Naive thymus-derived CD4-positive, alpha-beta T cell (primary cell): ENCODE measurements at regions not wholly inside any gene's neighbourhood (a gene's known extent, or its start where the extent isn't known, plus 50 kb on each side); places are given as distances from the start of the nearest gene placed in this dataset.
A peak's percentile ranks its signal among the peaks of the same experiment; 100 is the strongest.
"Not testable (repeated sequence)": the region's sequence is repeated elsewhere in the genome, so short reads cannot be mapped to it uniquely, and the experiment has no call there.

ENCODE experiments used
- ATAC-seq: fragments of 150-1000 bp; cut with Tn5 transposase; 2 replicates; pipeline ENCODE4 v1.10.0; 2021; ENCODE audit warnings: mild to moderate bottlenecking, moderate library complexity
- CTCF ChIA-PET: fragments of 350-600 bp; sonication (Branson Sonifier 250); formaldehyde crosslinking; loops from one replicate; lab custom pipeline; 2021; ENCODE audit warnings: antibody characterized with exemption; lab: Charles Lee
- POLR2A ChIA-PET: fragments of 350-600 bp; sonication (Branson Sonifier 250); formaldehyde crosslinking; loops from one replicate; lab custom pipeline; 2021; ENCODE audit warnings: antibody characterized with exemption, inconsistent platforms; lab: Charles Lee
- DNase-seq, 9 donors: peaks; one replicate each; pipeline versions ENCODE4 v3.0.0 to v3.0.0-alpha.2; 2020 to 2022; ENCODE audit warnings: mixed read lengths in 1 of 9
- H3K27ac ChIP-seq: one replicate; pipeline ENCODE4 v1.7.0; 2013; ENCODE audit warnings: mild to moderate bottlenecking, low read depth, low read length, moderate library complexity
- H3K27me3 ChIP-seq, 2 donors: one replicate each; pipeline ENCODE4 v1.7.0; 2013; ENCODE audit warnings: low read length in 2 of 2, mild to moderate bottlenecking in 2 of 2, moderate library complexity in 2 of 2; ENCODE audit not compliant: control insufficient read depth in 2 of 2, insufficient read depth in 2 of 2
- H3K36me3 ChIP-seq, 3 experiments: 1 replicate in 2 of 3; 2 replicates in 1 of 3; pipeline ENCODE4 v1.7.0; 2013; ENCODE audit warnings: low read length in 3 of 3, mild to moderate bottlenecking in 3 of 3, moderate library complexity in 1 of 3; ENCODE audit not compliant: insufficient read depth in 3 of 3, control insufficient read depth in 2 of 3
- H3K4me1 ChIP-seq, 2 donors: one replicate each; pipeline ENCODE4 v1.7.0; 2013; ENCODE audit warnings: low read length in 2 of 2, mild to moderate bottlenecking in 2 of 2, moderate library complexity in 1 of 2; ENCODE audit not compliant: control insufficient read depth in 2 of 2, insufficient read depth in 2 of 2
- H3K4me3 ChIP-seq: 2 replicates; pipeline ENCODE4 v1.7.0; 2013; ENCODE audit warnings: mild to moderate bottlenecking, low read length
- H3K9me3 ChIP-seq, 3 experiments: 1 replicate in 2 of 3; 2 replicates in 1 of 3; pipeline ENCODE4 v1.7.0; 2013; ENCODE audit warnings: low read length in 3 of 3; ENCODE audit not compliant: control insufficient read depth in 2 of 3
- H3K27ac Mint-ChIP-seq, 9 donors: one replicate each; pipeline ENCODE4 v1.8.0; 2020 to 2022; ENCODE audit warnings: mixed read lengths in 9 of 9, mild to moderate bottlenecking in 8 of 9, moderate library complexity in 5 of 9, inconsistent platforms in 2 of 9
- H3K27me3 Mint-ChIP-seq, 5 donors: one replicate each; pipeline ENCODE4 v1.8.0; 2021 to 2022; ENCODE audit warnings: mixed read lengths in 5 of 5, mild to moderate bottlenecking in 1 of 5
- H3K36me3 Mint-ChIP-seq, 5 donors: one replicate each; pipeline ENCODE4 v1.8.0; 2020 to 2022; ENCODE audit warnings: mixed read lengths in 5 of 5, mild to moderate bottlenecking in 3 of 5, inconsistent platforms in 1 of 5
- H3K4me1 Mint-ChIP-seq, 7 donors: one replicate each; pipeline ENCODE4 v1.8.0; 2020 to 2022; ENCODE audit warnings: mixed read lengths in 7 of 7, mild to moderate bottlenecking in 3 of 7, inconsistent platforms in 1 of 7
- H3K4me3 Mint-ChIP-seq, 10 donors: one replicate each; pipeline ENCODE4 v1.8.0; 2020 to 2022; ENCODE audit warnings: mild to moderate bottlenecking in 10 of 10, mixed read lengths in 10 of 10, moderate library complexity in 6 of 10, inconsistent platforms in 2 of 10
- H3K9me3 Mint-ChIP-seq, 11 donors: one replicate each; pipeline ENCODE4 v1.8.0; 2020 to 2022; ENCODE audit warnings: mixed read lengths in 11 of 11, mild to moderate bottlenecking in 4 of 11, inconsistent platforms in 1 of 11, moderate library complexity in 1 of 11
- intact Hi-C, 2 donors: fragments of 100-400 bp; cut with micrococcal nuclease; formaldehyde crosslinking; loops; one replicate each; pipeline ENCODE4 v1.15.1; 2023

DNA sequence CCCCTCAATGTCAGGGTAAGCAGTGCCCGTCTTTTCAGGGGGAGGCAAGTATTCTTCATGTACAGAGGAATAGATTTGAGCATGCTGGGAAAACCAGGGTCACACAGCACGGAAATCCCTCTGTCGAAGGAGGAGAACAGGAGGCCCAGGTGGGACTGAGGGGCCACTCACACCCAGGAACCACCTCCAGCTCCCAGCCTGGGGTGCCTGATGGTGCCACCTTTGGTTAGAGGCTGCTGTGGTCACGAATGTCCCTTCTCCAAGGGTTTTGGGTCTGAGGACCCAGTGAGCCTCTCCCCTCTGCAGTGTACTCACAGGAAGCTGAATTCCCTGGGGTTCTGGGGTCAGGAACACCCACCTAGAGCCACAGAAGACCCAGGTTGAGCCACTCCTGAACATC is 197.3 kb downstream of the ANKRD30B start:
- no peak for DNase-seq
- Histone ChIP-seq H3K4me1 (no peaks in the 10 kb centered on the region), H3K27ac (no peak overlapping the region), H3K27me3 (no peaks in the 10 kb centered on the region), H3K4me3 (no peak overlapping the region), H3K9me3 (no peaks in the 10 kb centered on the region), H3K36me3 (no peaks in the 10 kb centered on the region)
- H3K4me3 Mint-ChIP-seq: no peak overlapping the region
- H3K36me3 Mint-ChIP-seq: no peaks in the 10 kb centered on the region
- H3K27ac Mint-ChIP-seq: no peak overlapping the region
- no peak for ATAC-seq
- peaks cover 0 to 2% (median 0%) of the 10 kb centered on the region in 7 donors for H3K4me1 Mint-ChIP-seq
- CTCF ChIA-PET: no interaction called here
- no peaks in the 10 kb centered on the region for H3K9me3 Mint-ChIP-seq
- no peaks in the 10 kb centered on the region for H3K27me3 Mint-ChIP-seq
- POLR2A ChIA-PET: no interaction called here
- intact Hi-C loops: no loop called here

DNA sequence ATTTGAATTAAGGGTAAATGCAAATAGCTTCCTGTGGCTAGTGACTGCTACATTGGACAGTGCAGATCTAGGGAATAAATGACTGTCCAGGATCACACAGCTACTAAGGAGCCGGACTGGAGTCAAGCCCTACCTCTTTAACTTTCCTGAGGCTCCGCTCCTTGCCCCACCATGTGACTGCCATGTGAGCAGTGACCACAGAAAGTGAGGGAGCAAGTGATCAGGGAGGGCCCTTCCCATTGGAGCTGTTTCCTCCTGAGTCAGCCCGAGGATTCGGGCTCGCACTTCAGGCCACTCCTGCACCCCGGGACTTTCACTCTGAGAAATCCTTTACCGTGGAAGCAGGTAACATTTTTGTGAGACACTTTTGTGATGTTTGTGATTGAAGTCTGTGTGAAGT is 198.0 kb downstream of the ANKRD30B start:
- Histone ChIP-seq H3K27me3 (no peaks in the 10 kb centered on the region), H3K4me1 (no peaks in the 10 kb centered on the region), H3K36me3 (no peaks in the 10 kb centered on the region), H3K9me3 (no peaks in the 10 kb centered on the region), H3K27ac (no peak overlapping the region), H3K4me3 (no peak overlapping the region)
- Mint-ChIP-seq H3K4me3 (no peak overlapping the region), H3K27me3 (no peaks in the 10 kb centered on the region), H3K27ac (no peak overlapping the region), H3K36me3 (no peaks in the 10 kb centered on the region), H3K9me3 (no peaks in the 10 kb centered on the region), H3K4me1 (peaks cover 0 to 2% (median 0%) of the 10 kb centered on the region in 7 donors)
- DNase-seq (no peak), ATAC-seq (no peak)
- intact Hi-C loops: no loop called here
- CTCF ChIA-PET: no interaction called here
- POLR2A ChIA-PET: no interaction called here

DNA sequence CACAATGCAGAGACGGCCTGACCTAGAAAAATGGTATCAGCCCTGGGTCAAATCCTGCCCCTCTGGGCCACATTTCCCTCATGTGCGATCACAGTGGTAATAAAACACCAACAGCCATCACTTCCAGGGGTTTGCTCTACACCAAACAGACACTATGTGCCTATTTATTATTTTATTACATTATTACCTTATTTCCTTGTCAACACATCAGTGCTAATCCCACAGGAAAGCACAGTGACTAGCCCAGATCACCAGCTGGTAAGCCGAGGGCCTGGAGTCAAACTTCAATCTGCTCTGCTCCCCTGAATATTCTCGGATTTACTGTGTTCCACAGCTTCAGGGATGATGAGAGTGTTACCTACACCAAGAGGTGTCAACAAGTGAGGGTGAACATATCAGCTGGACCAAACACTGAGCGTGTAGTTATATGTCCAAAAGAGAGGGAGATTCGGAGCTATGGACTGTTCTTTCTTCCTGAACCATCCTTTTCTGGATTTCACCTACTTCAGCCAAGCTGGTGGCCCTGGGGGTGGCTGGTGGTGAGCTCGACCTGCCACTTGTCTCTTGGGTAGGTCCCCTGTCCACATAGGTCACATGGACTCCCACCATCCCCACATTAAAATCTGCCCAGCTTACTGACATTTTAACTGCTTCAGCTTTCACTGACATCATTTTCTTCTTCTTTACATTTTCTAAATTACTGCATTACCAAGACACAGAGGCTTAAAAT is 198.9 kb downstream of the ANKRD30B start:
- H3K27me3 Mint-ChIP-seq, CTCF ChIA-PET, intact Hi-C loops, H3K4me3 ChIP-seq, H3K27ac ChIP-seq, H3K27ac Mint-ChIP-seq, ATAC-seq, H3K4me1 Mint-ChIP-seq, H3K9me3 ChIP-seq, H3K4me3 Mint-ChIP-seq, H3K36me3 Mint-ChIP-seq, H3K36me3 ChIP-seq, H3K4me1 ChIP-seq, H3K9me3 Mint-ChIP-seq, POLR2A ChIA-PET, DNase-seq, H3K27me3 ChIP-seq: not testable (repeated sequence)

DNA sequence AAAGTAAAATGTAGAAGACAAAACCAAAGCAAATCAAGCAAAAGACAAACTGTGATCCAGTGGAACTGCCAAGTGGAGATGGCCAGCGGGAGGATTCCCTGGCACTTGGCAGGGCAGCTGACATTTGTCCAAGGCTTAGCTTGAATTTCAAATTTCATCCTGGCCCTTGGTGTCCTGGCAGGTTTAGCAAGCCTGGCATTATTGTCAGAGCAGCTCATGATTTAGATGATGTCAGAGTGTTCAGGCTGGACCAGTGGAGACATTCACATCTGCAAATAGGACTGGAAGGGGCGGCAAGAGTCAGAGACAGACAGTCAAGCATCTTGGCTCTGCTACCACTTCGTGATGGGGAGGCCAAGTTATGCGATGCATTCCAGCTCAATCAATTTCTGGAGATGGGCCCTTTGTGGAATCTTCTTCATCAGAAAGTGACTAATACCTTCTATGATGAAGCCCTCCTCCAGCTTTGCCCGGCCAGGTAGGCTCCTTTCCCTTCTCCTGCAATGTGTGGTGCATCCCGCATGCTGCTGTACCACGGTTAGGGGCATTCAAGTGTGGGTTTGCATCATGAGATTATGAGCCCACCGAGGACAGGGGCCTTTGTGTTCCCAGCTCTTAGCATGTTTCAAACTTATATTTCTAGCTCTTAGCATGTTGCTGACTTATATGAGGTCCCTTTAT is 199.7 kb downstream of the ANKRD30B start:
- Histone ChIP-seq H3K27me3 (no peaks in the 10 kb centered on the region), H3K36me3 (no peaks in the 10 kb centered on the region), H3K4me1 (no peaks in the 10 kb centered on the region), H3K4me3 (no peak overlapping the region), H3K27ac (no peak overlapping the region), H3K9me3 (no peaks in the 10 kb centered on the region)
- ATAC-seq (no peak), DNase-seq (no peak)
- CTCF ChIA-PET: no interaction called here
- Mint-ChIP-seq H3K36me3 (no peaks in the 10 kb centered on the region), H3K27ac (peak overlapping the region in 1 of 9 donors; percentile 76), H3K4me1 (peaks cover 0 to 2% (median 0%) of the 10 kb centered on the region in 7 donors), H3K9me3 (no peaks in the 10 kb centered on the region), H3K27me3 (no peaks in the 10 kb centered on the region), H3K4me3 (no peak overlapping the region)
- intact Hi-C loops: no loop called here
- POLR2A ChIA-PET: no interaction called here

DNA sequence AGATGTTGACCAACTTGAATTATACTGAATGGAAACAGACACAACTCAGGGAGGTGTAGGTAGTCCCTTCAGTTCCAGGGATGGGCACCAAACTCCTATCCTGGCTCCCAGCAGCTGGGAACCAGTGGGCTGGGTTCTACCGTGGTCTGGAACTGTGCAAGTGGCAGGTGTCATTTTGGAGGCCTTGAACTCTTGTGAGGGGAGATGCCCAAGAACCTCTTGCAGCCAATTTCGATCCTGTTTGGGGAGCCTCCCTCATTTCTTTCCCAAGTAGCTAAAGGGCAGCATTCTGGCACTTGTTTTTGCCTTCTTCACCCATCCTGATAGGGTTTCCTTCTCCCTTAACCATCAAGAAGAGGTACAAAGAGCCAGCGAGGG is 200.2 kb downstream of the ANKRD30B start:
- intact Hi-C loops: no loop called here
- Histone ChIP-seq H3K4me3 (no peak overlapping the region), H3K4me1 (no peaks in the 10 kb centered on the region), H3K27me3 (no peaks in the 10 kb centered on the region), H3K36me3 (no peaks in the 10 kb centered on the region), H3K9me3 (no peaks in the 10 kb centered on the region), H3K27ac (no peak overlapping the region)
- DNase-seq: no peak
- H3K27ac Mint-ChIP-seq: peak overlapping the region in 1 of 9 donors; percentile 76
- ChIA-PET POLR2A (no interaction called here), CTCF (no interaction called here)
- no peaks in the 10 kb centered on the region for H3K27me3 Mint-ChIP-seq
- no peak overlapping the region for H3K4me3 Mint-ChIP-seq
- H3K36me3 Mint-ChIP-seq: no peaks in the 10 kb centered on the region
- H3K4me1 Mint-ChIP-seq: peaks cover 0 to 2% (median 0%) of the 10 kb centered on the region in 7 donors
- H3K9me3 Mint-ChIP-seq: no peaks in the 10 kb centered on the region
- ATAC-seq: no peak

DNA sequence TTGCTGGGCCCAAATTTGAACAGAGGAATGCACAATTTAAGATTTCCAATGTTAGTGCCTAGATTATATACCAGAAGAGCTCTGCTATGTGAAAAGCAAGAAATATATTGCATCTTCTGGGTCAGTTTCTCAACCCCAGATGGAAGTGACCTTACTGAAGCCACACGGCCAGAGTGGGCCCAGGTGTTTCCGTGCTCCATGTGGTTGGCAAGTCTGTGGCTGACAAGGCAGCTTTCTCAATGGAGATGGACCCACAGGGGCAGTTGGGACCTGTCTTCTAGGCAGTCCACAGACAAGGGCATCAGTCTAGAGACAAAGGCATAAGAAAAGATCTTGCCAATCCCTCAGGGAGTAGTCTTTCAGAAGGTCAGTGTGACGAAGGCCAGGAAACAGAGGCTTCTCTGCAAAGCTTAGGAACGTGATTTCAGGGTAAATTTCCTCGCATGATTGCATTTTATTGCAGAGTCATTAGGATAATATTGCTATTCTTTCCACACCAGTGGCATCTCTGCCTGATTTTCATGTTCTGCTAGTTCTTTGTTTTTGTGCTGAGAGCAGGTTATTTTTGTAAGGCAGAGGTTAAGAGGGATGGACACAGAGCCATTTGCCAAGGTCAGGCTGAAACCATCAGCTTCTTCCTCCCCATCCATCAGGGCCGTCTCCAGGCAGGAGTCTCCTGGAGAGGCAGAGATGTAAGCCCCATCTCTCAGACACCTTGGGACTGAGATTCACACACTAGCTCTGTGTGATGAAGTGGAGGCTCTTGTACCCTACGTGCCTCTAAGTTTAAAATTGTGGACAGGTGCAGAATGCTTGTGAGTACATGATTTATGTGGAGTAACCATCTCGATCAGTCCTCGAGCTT is 202.1 kb downstream of the ANKRD30B start:
- ChIA-PET CTCF (no interaction called here), POLR2A (no interaction called here)
- no peak for ATAC-seq
- Mint-ChIP-seq H3K27me3 (no peaks in the 10 kb centered on the region), H3K9me3 (peaks cover 0 to 4% (median 0%) of the 10 kb centered on the region in 11 donors), H3K4me1 (peaks cover 0 to 2% (median 0%) of the 10 kb centered on the region in 7 donors), H3K36me3 (no peaks in the 10 kb centered on the region), H3K27ac (no peak overlapping the region), H3K4me3 (no peak overlapping the region)
- no peaks in the 10 kb centered on the region for H3K9me3 ChIP-seq
- H3K27me3 ChIP-seq: no peaks in the 10 kb centered on the region
- no peak for DNase-seq
- no peak overlapping the region for H3K4me3 ChIP-seq
- H3K27ac ChIP-seq: no peak overlapping the region
- no peaks in the 10 kb centered on the region for H3K36me3 ChIP-seq
- H3K4me1 ChIP-seq: no peaks in the 10 kb centered on the region
- intact Hi-C loops: no loop called here
